Right atrium auricular region (tissue), 2 donors: ENCODE measurements at regions not wholly inside any gene's neighbourhood (a gene's known extent, or its start where the extent isn't known, plus 50 kb on each side); places are given as distances from the start of the nearest gene placed in this dataset.

Experiments
- DNase-seq: peaks from one replicate; pipeline ENCODE4 v3.0.0-alpha.2; 2019; ENCODE audit warnings: low spot score
- H3K27ac ChIP-seq, 2 donors: fragments of 200-600 bp; sonication (generic); 1 replicate in 1 of 2; 2 replicates in 1 of 2; pipeline ENCODE4 v1.5.1; 2016 to 2019
- H3K27me3 ChIP-seq, 2 donors: fragments of 200-600 bp; sonication (generic); one replicate each; pipeline versions ENCODE4 v1.5.1 to v1.6.0; 2017 to 2019
- H3K36me3 ChIP-seq: fragments of 200-600 bp; sonication (generic); one replicate; pipeline ENCODE4 v1.5.1; 2016
- H3K4me1 ChIP-seq, 2 donors: fragments of 200-600 bp; sonication (generic); one replicate each; pipeline versions ENCODE4 v1.5.1 to v1.6.0; 2017 to 2019
- H3K4me3 ChIP-seq, 2 donors: fragments of 200-600 bp; sonication (generic); 1 replicate in 1 of 2; 2 replicates in 1 of 2; pipeline ENCODE4 v1.5.1; 2017 to 2019; ENCODE audit warnings: mild to moderate bottlenecking in 1 of 2, moderate library complexity in 1 of 2
- H3K9me3 ChIP-seq, 2 donors: fragments of 200-600 bp; sonication (generic); one replicate each; pipeline ENCODE4 v1.5.1; 2019
- CTCF ChIP-seq, 2 donors: fragments of 200-600 bp; sonication (generic); IDR thresholded peaks; one replicate each; pipeline ENCODE4 v1.5.1; 2019; ENCODE audit warnings: antibody characterized with exemption in 2 of 2

- no peaks in the 10 kb centered on the region for H3K36me3 ChIP-seq
- no peak overlapping the region for H3K4me3 ChIP-seq
- DNase-seq: no peak
- no peaks in the 10 kb centered on the region for H3K27me3 ChIP-seq
- no peaks in the 10 kb centered on the region for H3K4me1 ChIP-seq
- no peak for TF ChIP-seq CTCF (IDR thresholded peaks at IDR 0.05)
- H3K9me3 ChIP-seq: no peaks in the 10 kb centered on the region
- no peak overlapping the region for H3K27ac ChIP-seq
These were observed 617.3 kb downstream of the KCNJ3 start for GRCh38 chr2:155315768-155316167.

GRCh38 chr2:155310589-155310988 is 612.1 kb downstream of the KCNJ3 start:
- H3K4me1 ChIP-seq: no peaks in the 10 kb centered on the region
- no peaks in the 10 kb centered on the region for H3K27me3 ChIP-seq
- no peak overlapping the region for H3K27ac ChIP-seq
- DNase-seq: no peak
- no peaks in the 10 kb centered on the region for H3K9me3 ChIP-seq
- no peaks in the 10 kb centered on the region for H3K36me3 ChIP-seq
- H3K4me3 ChIP-seq: no peak overlapping the region
- peak in 1 of 2 donors; percentile 60 for TF ChIP-seq CTCF (IDR thresholded peaks at IDR 0.05)

GRCh38 chr2:155309483-155309882 is 611.0 kb downstream of the KCNJ3 start:
- Histone ChIP-seq H3K27ac (no peak overlapping the region), H3K36me3 (no peaks in the 10 kb centered on the region), H3K4me3 (no peak overlapping the region), H3K27me3 (no peaks in the 10 kb centered on the region), H3K9me3 (no peaks in the 10 kb centered on the region), H3K4me1 (no peaks in the 10 kb centered on the region)
- no peak for DNase-seq
- TF ChIP-seq CTCF (IDR thresholded peaks at IDR 0.05): no peak

- Histone ChIP-seq H3K9me3 (no peaks in the 10 kb centered on the region), H3K4me3 (no peak overlapping the region), H3K27ac (no peak overlapping the region), H3K27me3 (no peaks in the 10 kb centered on the region), H3K36me3 (no peaks in the 10 kb centered on the region), H3K4me1 (no peaks in the 10 kb centered on the region)
- no peak for TF ChIP-seq CTCF (IDR thresholded peaks at IDR 0.05)
- no peak for DNase-seq
These were observed 610.0 kb downstream of the KCNJ3 start for GRCh38 chr2:155308367-155309009.

- Histone ChIP-seq H3K9me3 (no peaks in the 10 kb centered on the region), H3K4me1 (no peaks in the 10 kb centered on the region), H3K27me3 (no peaks in the 10 kb centered on the region), H3K4me3 (no peak overlapping the region), H3K36me3 (no peaks in the 10 kb centered on the region), H3K27ac (no peak overlapping the region)
- no peak for TF ChIP-seq CTCF (IDR thresholded peaks at IDR 0.05)
- no peak for DNase-seq
These were observed 602.7 kb downstream of the KCNJ3 start for GRCh38 chr2:155301221-155301620.

- Histone ChIP-seq H3K9me3 (no peaks in the 10 kb centered on the region), H3K27me3 (no peaks in the 10 kb centered on the region), H3K36me3 (no peaks in the 10 kb centered on the region), H3K4me3 (no peak overlapping the region), H3K27ac (no peak overlapping the region), H3K4me1 (no peaks in the 10 kb centered on the region)
- no peak for DNase-seq
- TF ChIP-seq CTCF (IDR thresholded peaks at IDR 0.05): no peak
These were observed 599.5 kb downstream of the KCNJ3 start for GRCh38 chr2:155298001-155298400.
